ENCODE measurements at regions not wholly inside any gene's neighbourhood (a gene's known extent, or its start where the extent isn't known, plus 50 kb on each side); places are given as distances from the start of the nearest gene placed in this dataset.

GRCh38 chr12:73817161-73817560 is 720.5 kb upstream of the ATXN7L3B start:
- H3K9ac ChIP-seq (ENCODE audit: low read length): no peak overlapping the region
- H3K4me3 ChIP-seq (ENCODE audit: low read length): no peak overlapping the region
- H3F3A ChIP-seq (ENCODE audit: insufficient read depth, low read length, poor library complexity, severe bottlenecking): no peaks in the 10 kb centered on the region
- no peaks in the 10 kb centered on the region for H4K20me1 ChIP-seq (ENCODE audit: insufficient read depth)
- H3K79me2 ChIP-seq (replicated peaks; ENCODE audit: insufficient read depth, low read length): no peaks in the 10 kb centered on the region
- H3K4me2 ChIP-seq (ENCODE audit: low read length): no peak overlapping the region
- H3K27ac ChIP-seq (ENCODE audit: low read length): no peak overlapping the region
- H3K9me2 ChIP-seq (ENCODE audit: insufficient read depth, low read length): no peaks in the 10 kb centered on the region
- H3K36me3 ChIP-seq (ENCODE audit: insufficient read depth, low read length): no peaks in the 10 kb centered on the region
- no peaks in the 10 kb centered on the region for H3K9me3 ChIP-seq (ENCODE audit: low read length)
- H3K27me3 ChIP-seq (ENCODE audit: insufficient read depth, low read depth, low read length): no peaks in the 10 kb centered on the region
- H2AFZ ChIP-seq (ENCODE audit: low read depth, low read length): no peak overlapping the region
- TF ChIP-seq RAD21 (conservative IDR thresholded peaks at IDR 0.05) (no peak), TAF1 (IDR thresholded peaks at IDR 0.05; ENCODE audit: low read depth) (no peak), MXI1 (conservative IDR thresholded peaks at IDR 0.05; ENCODE audit: poor library complexity, severe bottlenecking) (no peak)

- H4K20me1 ChIP-seq (ENCODE audit: insufficient read depth): no peaks in the 10 kb centered on the region
- no peak overlapping the region for H3K27ac ChIP-seq (ENCODE audit: low read length)
- H3K9me2 ChIP-seq (ENCODE audit: insufficient read depth, low read length): no peaks in the 10 kb centered on the region
- TF ChIP-seq MXI1 (conservative IDR thresholded peaks at IDR 0.05; ENCODE audit: poor library complexity, severe bottlenecking) (no peak), EZH2 (IDR thresholded peaks at IDR 0.05; ENCODE audit: borderline replicate concordance, insufficient read depth, low read length, poor library complexity, severe bottlenecking) (no peak), SMC3 (conservative IDR thresholded peaks at IDR 0.05; ENCODE audit: poor library complexity) (no peak), POLR2AphosphoS5 (IDR thresholded peaks at IDR 0.05) (no peak), RAD21 (conservative IDR thresholded peaks at IDR 0.05) (no peak), REST (IDR thresholded peaks at IDR 0.05; ENCODE audit: borderline replicate concordance) (no peak), EP300 (conservative IDR thresholded peaks at IDR 0.05; ENCODE audit: poor library complexity, severe bottlenecking) (no peak), TAF1 (IDR thresholded peaks at IDR 0.05; ENCODE audit: low read depth) (no peak), CTCF (IDR thresholded peaks at IDR 0.05; ENCODE audit: poor library complexity, severe bottlenecking) (no peak)
- H3K79me2 ChIP-seq (replicated peaks; ENCODE audit: insufficient read depth, low read length): no peaks in the 10 kb centered on the region
- no peak overlapping the region for H3K4me3 ChIP-seq (ENCODE audit: low read length)
- no peak overlapping the region for H3K9ac ChIP-seq (ENCODE audit: low read length)
- H3K4me2 ChIP-seq (ENCODE audit: low read length): no peak overlapping the region
- no peaks in the 10 kb centered on the region for H3K36me3 ChIP-seq (ENCODE audit: insufficient read depth, low read length)
- no peaks in the 10 kb centered on the region for H3K27me3 ChIP-seq (ENCODE audit: insufficient read depth, low read depth, low read length)
- no peak overlapping the region for H2AFZ ChIP-seq (ENCODE audit: low read depth, low read length)
- no peaks in the 10 kb centered on the region for H3F3A ChIP-seq (ENCODE audit: insufficient read depth, low read length, poor library complexity, severe bottlenecking)
- no peaks in the 10 kb centered on the region for H3K9me3 ChIP-seq (ENCODE audit: low read length)
These were observed 703.9 kb upstream of the ATXN7L3B start for GRCh38 chr12:73833746-73834145.

- no peaks in the 10 kb centered on the region for H4K20me1 ChIP-seq (ENCODE audit: insufficient read depth)
- no peak for TF ChIP-seq REST (IDR thresholded peaks at IDR 0.05; ENCODE audit: borderline replicate concordance)
- H3K4me3 ChIP-seq (ENCODE audit: low read length): no peak overlapping the region
- H3K4me2 ChIP-seq (ENCODE audit: low read length): no peak overlapping the region
- no peaks in the 10 kb centered on the region for H3K9me2 ChIP-seq (ENCODE audit: insufficient read depth, low read length)
- H3K79me2 ChIP-seq (replicated peaks; ENCODE audit: insufficient read depth, low read length): no peaks in the 10 kb centered on the region
- no peaks in the 10 kb centered on the region for H3K36me3 ChIP-seq (ENCODE audit: insufficient read depth, low read length)
- H3K9ac ChIP-seq (ENCODE audit: low read length): no peak overlapping the region
- no peaks in the 10 kb centered on the region for H3F3A ChIP-seq (ENCODE audit: insufficient read depth, low read length, poor library complexity, severe bottlenecking)
- H3K27ac ChIP-seq (ENCODE audit: low read length): no peak overlapping the region
- no peaks in the 10 kb centered on the region for H3K9me3 ChIP-seq (ENCODE audit: low read length)
- no peak overlapping the region for H2AFZ ChIP-seq (ENCODE audit: low read depth, low read length)
- no peaks in the 10 kb centered on the region for H3K27me3 ChIP-seq (ENCODE audit: insufficient read depth, low read depth, low read length)
These were observed 695.7 kb upstream of the ATXN7L3B start for GRCh38 chr12:73841963-73842362.

All from neural cell (in vitro differentiated cells).